ENCODE measurements at regions not wholly inside any gene's neighbourhood (a gene's known extent, or its start where the extent isn't known, plus 50 kb on each side); places are given as distances from the start of the nearest gene placed in this dataset.

DNA sequence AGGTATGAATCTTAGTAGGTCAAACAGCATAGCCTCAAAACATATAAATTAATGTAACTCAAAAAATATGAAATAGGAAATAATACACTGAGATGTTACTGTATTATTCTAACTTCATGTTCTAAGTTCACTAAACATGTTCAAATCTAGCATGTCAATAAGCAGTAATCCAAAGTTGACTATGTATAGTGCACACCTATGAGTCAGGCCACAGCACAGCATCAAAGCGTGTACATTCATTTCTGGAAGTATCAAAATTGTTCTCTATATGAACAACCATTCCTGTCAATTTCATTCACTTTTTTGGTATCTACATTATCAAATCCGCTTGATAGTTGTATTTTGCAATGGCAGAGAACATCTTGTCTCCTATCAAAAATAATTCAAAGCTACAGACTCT is 418.9 kb upstream of the POM121L12 start:
- Mint-ChIP-seq H3K4me1 (ENCODE audit: low read depth, unreplicated experiment) (no peaks in the 10 kb centered on the region), H3K9me3 (ENCODE audit: low read depth, unreplicated experiment) (peaks cover 28% of the 10 kb centered on the region), H3K4me3 (ENCODE audit: low read depth, unreplicated experiment) (no peak overlapping the region), H3K27me3 (ENCODE audit: unreplicated experiment) (no peaks in the 10 kb centered on the region), H3K27ac (ENCODE audit: unreplicated experiment) (no peak overlapping the region), H3K36me3 (ENCODE audit: insufficient read depth, unreplicated experiment) (no peaks in the 10 kb centered on the region)
- BruUV-seq (replicated peaks), result no TSS peak
- CTCF ChIA-PET, result no interaction called here
- no peak for DNase-seq
- intact Hi-C loops (cut with micrococcal nuclease; ENCODE audit: unreplicated experiment), result no loop called here
- TF ChIP-seq, protein P1, sequence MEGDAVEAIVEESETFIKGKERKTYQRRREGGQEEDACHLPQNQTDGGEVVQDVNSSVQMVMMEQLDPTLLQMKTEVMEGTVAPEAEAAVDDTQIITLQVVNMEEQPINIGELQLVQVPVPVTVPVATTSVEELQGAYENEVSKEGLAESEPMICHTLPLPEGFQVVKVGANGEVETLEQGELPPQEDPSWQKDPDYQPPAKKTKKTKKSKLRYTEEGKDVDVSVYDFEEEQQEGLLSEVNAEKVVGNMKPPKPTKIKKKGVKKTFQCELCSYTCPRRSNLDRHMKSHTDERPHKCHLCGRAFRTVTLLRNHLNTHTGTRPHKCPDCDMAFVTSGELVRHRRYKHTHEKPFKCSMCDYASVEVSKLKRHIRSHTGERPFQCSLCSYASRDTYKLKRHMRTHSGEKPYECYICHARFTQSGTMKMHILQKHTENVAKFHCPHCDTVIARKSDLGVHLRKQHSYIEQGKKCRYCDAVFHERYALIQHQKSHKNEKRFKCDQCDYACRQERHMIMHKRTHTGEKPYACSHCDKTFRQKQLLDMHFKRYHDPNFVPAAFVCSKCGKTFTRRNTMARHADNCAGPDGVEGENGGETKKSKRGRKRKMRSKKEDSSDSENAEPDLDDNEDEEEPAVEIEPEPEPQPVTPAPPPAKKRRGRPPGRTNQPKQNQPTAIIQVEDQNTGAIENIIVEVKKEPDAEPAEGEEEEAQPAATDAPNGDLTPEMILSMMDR (IDR thresholded peaks at IDR 0.05; ENCODE audit: unreplicated experiment), result no peak

DNA sequence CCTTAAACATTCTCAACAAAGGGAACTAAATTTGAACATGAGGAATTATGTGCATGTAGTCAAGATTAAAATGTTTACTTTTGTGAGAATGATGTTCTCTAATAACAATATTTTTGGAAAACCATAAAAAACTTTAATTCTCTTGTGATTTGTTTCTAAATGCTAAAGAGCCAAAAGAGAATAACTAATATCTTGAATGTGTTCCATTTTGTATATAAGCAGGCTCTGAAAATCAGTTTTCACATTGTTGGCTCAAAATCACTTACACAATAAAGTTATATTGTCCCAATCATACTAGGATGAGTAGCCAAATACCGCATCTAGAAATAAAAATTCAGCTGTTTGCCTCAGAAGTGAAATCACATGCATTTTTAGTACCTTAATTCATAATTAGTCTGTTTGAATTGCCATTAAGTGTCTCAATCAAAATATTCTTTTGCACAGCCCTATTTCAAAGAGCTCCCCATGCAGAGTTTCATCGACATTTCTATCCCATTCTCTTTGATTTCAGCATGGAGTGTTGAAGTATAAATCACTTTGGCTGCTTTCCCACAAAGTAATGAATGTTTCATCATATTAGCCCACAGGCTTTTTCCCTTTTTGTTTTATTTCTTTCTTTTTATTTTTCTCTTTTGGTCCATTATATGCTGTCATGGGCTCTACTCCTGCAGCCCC is 420.3 kb upstream of the POM121L12 start:
- Mint-ChIP-seq H3K27ac (ENCODE audit: unreplicated experiment) (no peak overlapping the region), H3K9me3 (ENCODE audit: low read depth, unreplicated experiment) (peaks cover 36% of the 10 kb centered on the region), H3K36me3 (ENCODE audit: insufficient read depth, unreplicated experiment) (no peaks in the 10 kb centered on the region), H3K27me3 (ENCODE audit: unreplicated experiment) (no peaks in the 10 kb centered on the region), H3K4me3 (ENCODE audit: low read depth, unreplicated experiment) (no peak overlapping the region), H3K4me1 (ENCODE audit: low read depth, unreplicated experiment) (no peaks in the 10 kb centered on the region)
- no TSS peak for BruUV-seq (replicated peaks)
- intact Hi-C loops (cut with micrococcal nuclease; ENCODE audit: unreplicated experiment), result no loop called here
- CTCF ChIA-PET, result no interaction called here
- no peak for DNase-seq
- TF ChIP-seq, protein P1 (IDR thresholded peaks at IDR 0.05; ENCODE audit: unreplicated experiment), result no peak

DNA sequence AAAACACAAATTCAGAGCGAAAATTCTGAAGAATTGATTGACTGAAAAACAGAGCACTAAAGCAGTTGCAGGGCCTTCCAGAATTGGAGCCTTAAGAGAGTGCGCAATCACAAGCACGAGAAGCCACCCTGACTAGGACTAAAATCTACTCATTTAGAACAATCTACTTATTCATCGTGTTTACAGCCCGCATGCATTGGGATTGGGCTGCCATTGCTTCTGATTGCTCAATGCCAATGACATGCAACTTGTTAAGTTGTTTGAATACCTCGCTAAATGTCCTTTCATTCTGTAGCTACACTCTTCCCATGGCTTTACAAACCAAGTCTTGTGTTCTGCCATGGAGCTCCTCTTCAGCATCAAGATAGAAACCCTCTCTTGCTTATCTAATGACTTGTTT is 425.9 kb upstream of the POM121L12 start:
- intact Hi-C loops (cut with micrococcal nuclease; ENCODE audit: unreplicated experiment), result no loop called here
- Mint-ChIP-seq H3K4me3 (ENCODE audit: low read depth, unreplicated experiment) (no peak overlapping the region), H3K9me3 (ENCODE audit: low read depth, unreplicated experiment) (peaks cover 35% of the 10 kb centered on the region), H3K27me3 (ENCODE audit: unreplicated experiment) (no peaks in the 10 kb centered on the region), H3K4me1 (ENCODE audit: low read depth, unreplicated experiment) (no peaks in the 10 kb centered on the region), H3K36me3 (ENCODE audit: insufficient read depth, unreplicated experiment) (no peaks in the 10 kb centered on the region), H3K27ac (ENCODE audit: unreplicated experiment) (no peak overlapping the region)
- DNase-seq, result no peak
- CTCF ChIA-PET, result no interaction called here
- no TSS peak for BruUV-seq (replicated peaks)
- TF ChIP-seq, protein P1 (IDR thresholded peaks at IDR 0.05; ENCODE audit: unreplicated experiment), result no peak

DNA sequence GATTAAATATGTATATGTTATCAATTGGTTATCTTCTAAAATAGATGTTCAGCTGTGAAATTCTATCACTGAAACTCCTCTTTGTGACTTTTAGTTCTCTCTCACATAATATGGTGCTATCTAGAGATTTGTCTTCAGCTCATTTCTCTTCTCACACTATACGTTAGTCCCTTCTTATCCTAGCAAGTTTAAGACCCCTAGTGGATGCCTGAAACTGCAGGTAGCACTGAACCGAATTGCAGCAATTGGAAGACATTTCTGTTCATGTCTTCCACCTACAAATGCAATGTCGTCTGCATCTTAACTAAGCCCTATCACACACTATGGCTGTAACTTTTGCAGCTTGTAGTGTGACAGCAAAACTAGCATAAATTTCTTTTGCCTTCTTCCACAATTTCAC is 442.7 kb upstream of the POM121L12 start:
- intact Hi-C loops (cut with micrococcal nuclease; ENCODE audit: unreplicated experiment), result no loop called here
- Mint-ChIP-seq H3K36me3 (ENCODE audit: insufficient read depth, unreplicated experiment) (no peaks in the 10 kb centered on the region), H3K9me3 (ENCODE audit: low read depth, unreplicated experiment) (peaks cover 23% of the 10 kb centered on the region), H3K4me1 (ENCODE audit: low read depth, unreplicated experiment) (no peaks in the 10 kb centered on the region), H3K4me3 (ENCODE audit: low read depth, unreplicated experiment) (no peak overlapping the region), H3K27ac (ENCODE audit: unreplicated experiment) (no peak overlapping the region), H3K27me3 (ENCODE audit: unreplicated experiment) (no peaks in the 10 kb centered on the region)
- CTCF ChIA-PET, result interaction anchor here (0.5 kb wide), 1 partner anchor 159 kb away, joined by 3 read pairs; no protein-coding TSS in a partner anchor
- TF ChIP-seq, protein P1 (IDR thresholded peaks at IDR 0.05; ENCODE audit: unreplicated experiment), result no peak
- no TSS peak for BruUV-seq (replicated peaks)
- DNase-seq, result no peak

Measured in Calu3 (cell line).